HG02973 (cell line): ENCODE measurements at regions not wholly inside any gene's neighbourhood (a gene's known extent, or its start where the extent isn't known, plus 50 kb on each side); places are given as distances from the start of the nearest gene placed in this dataset.
"Not testable (repeated sequence)": the region's sequence is repeated elsewhere in the genome, so short reads cannot be mapped to it uniquely, and the experiment has no call there.

Source experiments
- ATAC-seq: cut with Tn5 transposase; IDR thresholded peaks from one replicate; pipeline ENCODE4 v1.9.1; 2021; ENCODE audit warnings: moderate library complexity; ENCODE audit not compliant: unreplicated experiment

DNA sequence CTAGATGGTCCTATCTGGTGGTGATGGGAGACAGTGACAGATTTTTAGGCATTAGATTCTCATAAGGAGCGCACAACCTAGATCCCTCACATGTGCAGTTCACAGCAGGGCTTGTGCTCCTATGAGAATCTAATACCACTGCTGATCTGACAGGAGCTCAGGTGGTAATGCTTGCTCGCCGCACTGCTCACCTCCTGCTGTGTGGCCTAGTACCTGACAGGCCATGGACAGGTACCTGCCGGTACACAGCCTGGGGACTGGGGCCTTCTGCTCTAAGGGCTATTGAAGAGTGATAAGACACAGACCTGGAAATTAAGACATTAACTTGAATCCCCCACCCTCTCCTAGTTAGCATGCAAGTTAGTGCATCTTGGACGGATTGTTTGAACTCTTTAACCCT, 64.4 kb downstream of the KLRB1 start:
- not testable (repeated sequence) for ATAC-seq

DNA sequence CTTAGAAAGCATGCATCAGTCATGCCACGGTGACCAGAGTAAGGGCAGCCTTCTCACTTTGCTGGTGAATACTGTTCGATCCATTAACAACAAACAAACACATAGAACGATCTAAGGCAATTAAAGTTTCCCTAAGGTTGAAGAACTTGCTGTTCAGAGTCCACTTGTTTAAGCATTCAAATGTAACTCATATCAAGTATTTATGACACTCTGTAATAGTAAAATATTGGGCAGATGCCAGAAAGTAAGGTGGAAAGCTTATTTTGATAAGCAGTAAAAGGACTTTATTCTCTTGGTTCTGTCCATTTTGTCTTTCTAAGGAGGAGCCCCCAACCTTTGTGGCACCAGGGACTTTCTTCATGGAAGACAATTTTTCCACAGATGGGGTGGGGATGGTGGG, 64.9 kb downstream of the KLRB1 start:
- not testable (repeated sequence) for ATAC-seq

DNA sequence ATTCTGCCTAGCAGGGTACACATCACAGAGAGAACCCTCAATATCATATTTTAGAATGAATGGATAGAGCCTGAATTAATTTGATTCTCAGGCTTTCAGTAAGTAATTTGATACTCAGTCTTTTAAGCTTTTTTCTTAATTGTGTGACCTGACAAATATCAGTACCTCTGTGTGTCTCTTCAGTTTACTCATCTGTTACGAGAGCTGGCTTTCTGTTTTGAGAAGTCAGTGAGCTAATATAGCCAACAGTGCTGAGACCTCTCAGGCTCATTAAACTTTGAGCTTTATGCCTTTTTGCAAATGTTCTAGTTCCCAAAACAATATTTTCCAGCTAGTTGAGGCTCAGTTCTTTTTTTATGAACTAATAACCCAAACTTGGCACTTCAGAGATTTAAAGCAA, 91.8 kb downstream of the KLRB1 start:
- ATAC-seq = not testable (repeated sequence)

DNA sequence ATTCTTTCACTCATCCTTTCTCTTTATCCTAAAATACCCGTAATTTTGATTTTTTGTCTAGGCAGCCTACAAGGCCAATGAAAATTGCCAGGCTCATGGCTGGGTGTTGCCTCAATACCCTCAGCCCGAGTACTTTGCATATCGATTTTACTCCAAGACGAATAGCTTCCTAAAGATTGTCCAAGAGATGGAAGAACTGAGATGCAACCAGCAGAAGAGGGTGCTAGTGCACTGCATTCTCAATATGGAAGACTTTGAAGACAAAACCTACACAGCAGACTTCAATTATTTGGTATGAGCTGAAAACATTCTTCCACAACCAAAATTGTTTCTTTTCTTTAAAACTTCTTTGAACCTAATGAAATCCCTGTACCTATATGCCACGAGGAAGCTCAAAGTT, 95.0 kb downstream of the KLRB1 start:
- ATAC-seq = not testable (repeated sequence)

DNA sequence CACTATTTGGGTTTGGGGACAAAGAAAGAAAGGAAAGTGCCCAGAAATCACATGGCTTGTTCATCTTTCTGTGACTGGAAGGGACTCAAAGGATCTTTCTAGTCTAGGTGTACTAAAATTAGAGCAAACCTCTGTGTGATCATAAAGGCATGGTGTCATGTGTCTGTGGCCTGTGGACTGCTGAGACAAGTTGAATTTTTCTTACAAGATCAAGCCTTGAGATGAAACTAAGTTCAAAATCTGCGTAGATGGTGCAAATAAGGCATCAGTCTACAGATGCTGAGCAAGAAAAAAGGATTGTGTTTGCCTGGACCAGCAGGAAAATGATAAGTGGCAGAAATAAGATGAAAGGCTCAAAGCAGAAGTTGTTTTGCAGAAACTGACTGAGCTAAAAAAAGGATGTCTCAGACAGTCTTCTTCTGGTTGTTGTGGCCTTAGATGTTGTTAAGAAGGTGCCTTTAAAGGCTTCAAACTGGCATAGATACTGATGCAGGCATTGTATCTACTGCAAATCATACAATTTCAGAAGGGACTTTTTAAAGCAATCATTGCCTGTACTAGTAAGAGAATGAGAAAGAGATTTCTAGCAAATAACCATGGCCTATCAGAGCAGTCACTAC, 97.2 kb downstream of the KLRB1 start:
- ATAC-seq = not testable (repeated sequence)

DNA sequence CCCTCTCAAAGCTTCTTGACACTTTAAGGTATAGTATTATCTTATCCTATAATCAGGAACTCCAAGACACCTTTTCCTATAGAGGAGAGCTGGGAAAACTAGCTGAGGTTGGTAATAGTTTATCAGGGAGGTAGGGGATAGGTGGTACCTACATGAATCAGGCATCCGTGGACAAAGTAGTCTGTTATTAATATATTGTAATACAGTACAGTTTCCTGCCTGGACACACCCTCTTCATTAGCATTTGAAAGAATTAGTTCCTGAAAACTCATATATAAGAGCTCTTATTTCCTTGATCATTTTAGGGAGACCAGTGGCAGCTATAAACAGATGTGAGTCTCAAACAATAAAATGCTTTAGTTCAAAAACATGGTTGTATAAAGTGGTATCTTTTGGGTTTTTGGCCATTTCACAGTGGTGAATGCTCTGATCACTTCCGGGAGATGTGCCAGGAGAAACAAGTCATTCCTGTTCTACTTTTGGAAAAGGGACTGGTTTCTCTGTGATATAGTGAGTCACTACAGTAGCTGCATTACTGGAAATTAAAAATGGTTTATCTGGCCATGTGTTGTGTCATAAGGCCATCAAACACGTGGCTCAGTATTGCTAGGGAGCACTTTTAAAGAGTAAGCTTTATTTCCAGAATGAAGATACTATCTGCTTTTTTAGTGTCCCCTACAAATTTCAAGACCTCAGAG, 98.1 kb downstream of the KLRB1 start:
- no peak for ATAC-seq

DNA sequence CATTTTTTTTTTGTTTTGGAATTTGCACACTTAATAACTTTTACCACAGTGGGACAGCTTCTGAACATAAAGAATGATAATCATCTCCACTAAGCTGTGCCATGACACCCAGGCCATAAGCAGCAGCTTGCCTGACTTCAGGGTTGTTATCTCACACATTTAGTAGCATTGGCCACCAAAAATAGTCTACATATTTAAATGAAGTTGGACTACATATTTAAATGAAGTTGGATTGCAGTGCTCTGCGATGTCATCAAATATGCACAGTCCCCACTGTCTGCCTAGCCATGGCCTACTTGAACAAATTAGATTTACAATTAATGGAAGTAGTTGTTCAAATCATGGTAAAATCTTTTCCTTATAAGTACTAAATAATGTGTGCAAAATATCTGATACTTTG, 101.0 kb downstream of the KLRB1 start:
- ATAC-seq = no peak

DNA sequence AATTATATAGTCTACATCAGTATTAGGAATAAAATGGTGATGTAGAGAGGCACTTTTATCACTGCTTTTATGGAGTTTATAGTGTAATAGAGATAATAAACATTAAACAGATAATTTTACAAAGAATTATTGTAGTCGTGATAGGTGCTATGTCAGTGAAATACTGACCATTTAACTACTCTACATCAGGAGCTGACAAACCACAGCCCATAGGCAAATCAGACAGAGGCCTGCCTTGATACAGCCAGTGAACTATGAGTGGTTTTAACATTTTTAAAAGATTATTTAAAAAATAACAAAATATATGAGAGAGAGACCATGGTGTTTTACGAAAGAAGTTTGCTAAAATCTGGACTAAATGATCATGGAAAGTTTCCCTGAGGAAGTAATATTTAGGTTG, 104.3 kb downstream of the KLRB1 start:
- ATAC-seq = not testable (repeated sequence)

DNA sequence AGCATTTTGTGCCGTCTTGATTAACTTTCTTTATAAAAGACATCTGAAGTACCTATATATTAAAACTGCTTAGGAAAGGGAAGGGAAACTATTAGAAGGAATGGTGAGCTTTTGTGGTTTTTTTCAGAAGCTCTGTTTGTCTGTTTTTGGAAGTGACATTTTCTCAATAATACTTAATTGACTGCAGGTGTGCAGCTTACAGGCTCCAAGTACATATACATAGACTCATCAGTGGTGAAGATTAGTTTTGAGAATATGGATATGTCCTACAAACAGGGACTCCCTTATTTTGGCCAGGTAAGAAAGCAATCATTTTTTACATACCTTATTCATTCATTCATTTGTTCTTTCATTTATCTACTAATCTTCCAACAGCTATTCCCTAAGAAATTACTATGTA, 104.9 kb downstream of the KLRB1 start:
- ATAC-seq = not testable (repeated sequence)

DNA sequence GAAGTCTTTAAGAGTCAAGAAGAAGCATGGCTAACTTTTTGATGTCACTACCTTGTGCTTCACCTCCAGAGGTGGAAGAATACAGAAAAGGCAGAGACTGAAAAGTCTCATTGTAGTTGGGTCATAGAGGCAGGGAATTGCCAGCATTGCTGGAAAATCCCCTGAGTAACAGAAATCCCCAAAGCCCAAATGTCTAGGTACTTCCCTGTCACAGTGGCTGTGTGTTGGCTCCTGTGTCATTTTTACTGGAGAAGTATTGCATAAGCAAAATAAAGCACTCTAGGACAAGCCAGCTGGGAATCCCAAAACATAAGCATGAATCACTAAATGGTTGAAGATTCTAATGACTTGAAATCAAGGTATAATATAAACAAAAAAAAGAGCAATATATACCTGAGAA, 114.4 kb downstream of the KLRB1 start:
- ATAC-seq = not testable (repeated sequence)

DNA sequence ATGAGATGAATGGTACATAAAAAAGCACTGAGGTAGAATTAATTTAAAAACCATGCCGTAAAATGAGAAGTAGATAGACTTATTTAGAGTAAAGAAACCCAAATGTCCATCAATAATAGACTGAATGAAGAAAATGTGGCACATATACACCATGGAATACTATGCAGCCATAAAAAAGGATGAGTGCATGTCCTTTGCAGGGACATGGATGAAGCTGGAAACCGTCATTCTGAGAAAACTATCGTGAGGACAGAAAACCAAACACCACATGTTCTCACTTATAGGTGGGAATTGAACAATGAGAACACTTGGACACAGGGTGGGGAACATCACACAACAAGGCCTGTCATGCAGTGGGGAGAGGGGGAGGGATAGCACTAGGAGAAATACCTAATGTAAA, 126.4 kb downstream of the KLRB1 start:
- not testable (repeated sequence) for ATAC-seq

DNA sequence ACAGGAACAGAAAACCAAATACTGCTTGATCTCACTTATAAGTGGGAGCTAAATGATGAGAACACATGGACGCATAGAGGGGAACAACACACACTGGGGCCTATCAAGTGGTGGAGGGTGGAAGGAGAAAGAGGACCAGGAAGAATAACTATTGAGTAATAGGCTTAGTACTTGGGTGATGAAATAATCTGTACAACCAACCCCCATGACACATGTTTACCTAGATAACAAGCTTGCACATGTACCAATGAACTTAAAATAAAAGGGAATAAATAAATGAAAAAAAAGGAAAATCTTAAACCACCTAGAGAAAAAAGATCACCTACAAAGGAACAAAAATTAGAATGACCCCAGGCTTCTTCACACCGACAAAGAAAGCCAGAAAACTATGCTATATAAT, 133.5 kb downstream of the KLRB1 start:
- not testable (repeated sequence) for ATAC-seq

DNA sequence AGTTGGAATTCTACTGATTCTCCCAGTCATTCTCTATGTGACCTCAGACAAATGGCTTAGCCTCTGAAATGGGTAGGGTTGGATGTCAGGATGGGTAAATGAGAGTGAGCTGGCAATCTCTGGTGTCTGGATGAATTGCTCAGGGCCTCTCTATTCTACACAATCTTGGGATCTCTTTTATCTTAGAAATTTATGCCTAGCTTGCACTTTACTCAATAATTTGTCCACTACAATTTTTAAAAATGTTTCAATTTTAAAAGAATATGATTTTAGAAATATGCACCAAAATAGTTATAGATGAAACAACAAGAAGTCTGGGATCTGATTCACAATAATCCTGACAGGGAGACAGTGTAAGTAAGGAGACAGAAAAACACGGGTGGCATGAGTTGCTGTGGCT, 134.1 kb downstream of the KLRB1 start:
- ATAC-seq = not testable (repeated sequence)

DNA sequence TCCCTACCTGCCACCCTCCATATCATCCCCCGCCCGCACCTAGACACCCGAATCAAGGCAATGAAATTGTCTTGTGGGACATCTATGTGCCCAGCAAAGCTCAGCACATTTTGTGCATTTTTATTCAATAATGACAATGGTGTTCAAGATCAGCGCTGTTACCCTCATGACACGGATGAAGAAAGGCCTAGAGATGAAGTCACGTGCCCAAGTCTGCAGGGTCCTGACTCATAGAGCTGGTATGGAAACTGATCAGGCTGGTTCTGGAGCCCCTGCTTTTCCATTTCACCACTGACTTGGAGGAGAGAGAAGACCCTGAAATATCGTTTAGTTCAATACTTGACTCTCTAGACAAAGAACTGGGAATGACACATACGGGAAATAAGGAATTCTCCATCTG, 136.2 kb downstream of the KLRB1 start:
- not testable (repeated sequence) for ATAC-seq

DNA sequence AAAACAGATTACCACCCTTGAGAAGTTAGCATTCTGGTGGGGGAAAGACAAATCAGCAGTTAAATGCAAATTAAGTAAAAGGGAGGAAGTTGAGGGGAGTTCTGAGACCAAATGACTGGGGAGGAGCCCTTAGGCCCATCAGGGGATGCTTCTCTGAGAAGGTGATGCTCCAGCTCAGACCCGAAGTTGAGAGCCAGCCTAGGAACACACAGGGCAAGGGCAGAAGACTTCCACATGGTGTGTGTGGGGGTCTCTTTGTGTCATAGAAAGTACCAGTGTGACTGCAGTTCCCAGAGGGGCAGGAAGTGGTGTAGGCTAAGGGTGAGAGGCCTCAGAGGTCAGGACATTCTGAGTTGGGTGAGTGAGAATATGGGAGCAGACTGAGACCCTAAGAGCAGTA, 137.3 kb downstream of the KLRB1 start:
- ATAC-seq = not testable (repeated sequence)

DNA sequence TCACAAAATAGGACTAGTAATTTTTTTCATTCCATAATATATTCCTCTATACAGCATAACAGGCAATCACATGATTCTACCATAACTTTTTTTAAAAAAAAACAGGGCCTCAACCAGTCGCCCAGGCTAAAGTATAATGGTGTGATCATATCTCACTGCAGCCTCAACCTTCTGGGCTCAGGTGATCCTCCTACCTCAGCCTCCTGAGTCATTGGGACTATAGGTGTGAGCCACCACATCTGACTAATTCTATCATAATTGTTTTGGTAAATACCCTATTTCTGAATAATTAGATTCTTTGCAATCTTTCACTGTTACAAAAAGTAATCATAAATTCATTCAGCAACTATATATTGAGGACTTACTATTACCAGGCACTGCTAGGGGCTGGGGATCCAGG, 137.8 kb downstream of the KLRB1 start:
- ATAC-seq = not testable (repeated sequence)

DNA sequence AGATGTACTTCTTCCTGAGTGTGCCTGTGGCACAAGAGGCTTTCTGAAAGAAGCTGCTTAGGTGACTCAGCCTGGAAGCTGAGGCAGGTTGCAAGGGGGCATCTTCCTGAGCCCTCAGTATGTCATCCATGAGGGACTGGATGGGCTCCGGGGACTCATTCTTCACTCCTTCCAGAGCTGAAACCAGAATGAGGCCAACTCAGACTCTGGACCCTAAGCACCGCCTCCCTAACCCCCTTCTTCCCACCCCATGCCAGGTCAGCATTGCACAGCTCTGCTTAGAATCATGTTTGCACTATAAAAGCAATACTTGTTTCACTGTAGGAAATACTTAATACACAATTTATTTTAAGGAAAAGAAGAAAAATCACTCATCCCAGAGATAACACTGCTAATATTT, 138.3 kb downstream of the KLRB1 start:
- ATAC-seq = not testable (repeated sequence)

DNA sequence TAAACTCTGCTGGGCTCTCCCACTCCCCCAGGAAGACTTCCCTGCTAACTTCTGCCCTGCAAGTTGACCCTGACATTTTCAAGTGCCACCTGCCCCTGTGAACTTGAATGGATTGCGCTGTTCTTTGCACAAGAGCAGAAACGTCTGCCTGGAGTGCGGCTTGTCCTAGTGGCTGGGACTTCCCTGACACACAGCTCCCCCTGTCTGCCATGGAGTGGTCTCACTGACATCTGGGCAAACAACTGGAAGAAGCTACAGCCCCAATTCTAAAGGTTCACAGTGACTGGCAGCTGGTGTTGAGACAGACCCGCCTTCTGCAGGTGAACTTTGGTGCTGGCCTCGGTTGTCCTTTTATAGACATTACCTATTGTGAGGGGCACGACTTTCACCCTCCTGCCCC, 138.7 kb downstream of the KLRB1 start:
- ATAC-seq = not testable (repeated sequence)

DNA sequence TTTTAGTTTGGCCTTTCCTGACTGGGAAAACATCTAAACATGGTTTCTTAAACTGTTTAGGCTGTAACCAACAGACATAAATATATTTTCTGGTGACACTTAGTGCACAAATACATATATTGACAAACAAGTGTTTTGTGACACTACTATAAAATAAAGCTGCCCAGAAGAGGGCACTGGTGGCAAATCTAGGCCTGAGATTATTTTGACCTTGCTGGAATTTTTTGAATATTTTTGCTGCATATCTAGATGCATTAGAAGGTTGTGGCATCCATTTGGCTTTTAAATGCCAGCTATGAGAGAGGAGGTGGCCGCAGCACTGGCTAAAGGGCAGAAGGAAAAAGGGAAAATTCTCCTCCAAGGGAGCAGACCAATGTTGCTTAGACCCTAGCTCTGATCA, 139.6 kb downstream of the KLRB1 start:
- ATAC-seq = not testable (repeated sequence)

DNA sequence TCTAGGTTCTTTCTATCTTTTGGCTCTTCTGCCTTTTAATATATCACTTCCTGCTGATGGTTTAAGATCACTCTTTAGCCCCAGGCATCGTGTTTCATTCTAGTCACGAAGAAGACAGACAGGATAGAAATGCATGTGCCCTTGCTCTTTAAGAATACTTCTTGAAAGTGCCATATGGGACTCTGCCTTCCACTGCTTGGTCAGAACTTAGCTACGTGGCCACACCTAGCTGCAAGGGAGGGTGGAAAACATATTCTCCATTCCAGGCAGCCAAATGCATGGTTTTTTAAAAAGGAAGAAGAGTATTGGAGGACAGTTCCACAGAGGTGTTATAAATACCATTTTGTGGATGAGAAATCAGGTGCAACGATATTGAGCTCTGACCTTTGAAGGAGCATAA, 143.3 kb downstream of the KLRB1 start:
- ATAC-seq = no peak

DNA sequence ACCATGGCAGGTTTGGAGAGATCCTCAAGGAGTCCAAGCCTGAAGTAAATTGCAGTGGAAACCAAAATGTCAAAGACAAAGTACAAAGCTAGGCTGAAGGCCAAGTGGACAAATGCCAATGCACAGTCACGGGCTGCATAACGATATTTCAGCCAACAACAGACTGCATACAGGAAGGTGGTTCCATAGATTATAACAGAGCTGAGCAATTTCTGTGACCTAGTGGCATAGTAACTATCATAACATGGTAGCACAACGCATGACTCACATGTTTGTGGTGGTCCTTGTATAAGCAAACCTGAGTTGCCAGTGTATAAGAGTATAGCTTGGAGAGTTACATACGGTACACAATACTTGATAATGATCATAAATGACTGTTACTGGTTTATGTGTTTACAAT, 152.2 kb downstream of the KLRB1 start:
- ATAC-seq = not testable (repeated sequence)

DNA sequence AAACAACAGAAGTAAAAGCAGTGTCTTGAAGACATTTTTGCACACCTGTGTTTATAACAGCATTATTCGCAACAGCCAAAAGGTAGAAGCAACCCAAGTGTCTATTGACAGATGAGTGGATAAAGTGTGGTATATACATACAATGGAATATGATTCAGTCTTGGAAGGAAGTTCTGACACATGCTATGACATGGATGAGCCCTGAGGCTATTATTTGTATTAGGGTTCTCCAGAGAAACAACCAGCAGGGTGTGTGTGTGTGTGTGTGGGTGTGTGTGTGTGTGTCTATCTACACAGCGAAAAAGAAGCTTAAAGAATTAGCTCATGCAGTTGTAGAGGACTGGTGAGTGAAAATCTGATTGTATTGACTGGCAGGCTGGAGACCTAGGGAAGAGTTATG, 153.7 kb downstream of the KLRB1 start:
- ATAC-seq = not testable (repeated sequence)

DNA sequence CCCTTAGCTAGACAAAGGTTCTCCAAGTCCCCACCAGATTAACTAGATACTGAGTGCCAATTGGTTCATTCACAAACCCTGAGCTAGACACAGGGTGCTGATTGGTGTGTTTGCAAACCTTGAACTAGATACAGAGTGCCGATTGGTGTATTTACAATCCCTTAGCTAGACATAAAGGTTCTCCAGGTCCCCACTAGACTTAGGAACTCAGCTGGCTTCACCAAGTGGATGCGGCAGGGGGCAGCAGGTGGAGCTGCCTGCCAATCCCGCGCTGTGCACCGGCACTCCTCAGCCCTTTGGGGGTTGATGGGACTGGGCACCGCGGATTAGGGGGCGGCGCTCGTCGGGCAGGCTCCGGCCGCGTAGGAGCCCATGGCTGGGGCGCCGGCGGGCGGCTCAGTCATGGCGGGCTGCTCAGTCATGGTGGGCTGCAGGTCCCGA, 157.6 kb downstream of the KLRB1 start:
- ATAC-seq = not testable (repeated sequence)
